ENCODE measurements at regions not wholly inside any gene's neighbourhood (a gene's known extent, or its start where the extent isn't known, plus 50 kb on each side); places are given as distances from the start of the nearest gene placed in this dataset.

- TF ChIP-seq CHD7 (IDR thresholded peaks at IDR 0.05; ENCODE audit: insufficient replicate concordance, low read length) (no peak), ATF2 (IDR thresholded peaks at IDR 0.05; ENCODE audit: low read length) (no peak), POLR2AphosphoS5 (IDR thresholded peaks at IDR 0.05; ENCODE audit: low read depth, low read length) (no peak), TBP (IDR thresholded peaks at IDR 0.05; ENCODE audit: low read depth, low read length) (no peak), CHD2 (IDR thresholded peaks at IDR 0.05; ENCODE audit: low read length) (no peak), CTCF (IDR thresholded peaks at IDR 0.05; ENCODE audit: control extremely low read depth in 1 of 3, insufficient read depth in 1 of 3, low read depth in 1 of 3, low read length in 3 of 3) (no peak), YY1 (IDR thresholded peaks at IDR 0.05; ENCODE audit: low read depth, low read length) (no peak), ASH2L (IDR thresholded peaks at IDR 0.05; ENCODE audit: low read length) (no peak), RFX5 (IDR thresholded peaks at IDR 0.05; ENCODE audit: borderline replicate concordance, low read depth, low read length) (no peak)
These were observed 809.4 kb upstream of the EYS start (continued) for GRCh38 chr6:66516377-66516776.

Data from H1 (cell line).